ENCODE measurements at regions not wholly inside any gene's neighbourhood (a gene's known extent, or its start where the extent isn't known, plus 50 kb on each side); places are given as distances from the start of the nearest gene placed in this dataset.

GRCh38 chr4:79473439-79473724 lies 65.4 kb upstream of the GK2 start:
- Mint-ChIP-seq H3K27me3 (ENCODE audit: low read depth) (no peaks in the 10 kb centered on the region), H3K9me3 (peaks cover 11% of the 10 kb centered on the region), H3K27ac (no peak overlapping the region), H3K4me3 (no peak overlapping the region), H3K4me1 (no peaks in the 10 kb centered on the region), H3K36me3 (no peaks in the 10 kb centered on the region)
- ATAC-seq (no peak), DNase-seq (ENCODE audit: low spot score) (no peak)
- ChIA-PET POLR2A (no interaction called here), CTCF (no interaction called here)
- TF ChIP-seq FOXP1 (CRISPR knock-in tag; IDR thresholded peaks at IDR 0.05; ENCODE audit: borderline replicate concordance) = no peak

- no peak overlapping the region for H3K4me3 Mint-ChIP-seq
- H3K9me3 Mint-ChIP-seq = peaks cover 7% of the 10 kb centered on the region; the same call in 1 of the 2 replicates
- no peaks in the 10 kb centered on the region for H3K4me1 Mint-ChIP-seq
- no peaks in the 10 kb centered on the region for H3K27me3 Mint-ChIP-seq (ENCODE audit: low read depth)
- TF ChIP-seq ZBTB21 (CRISPR knock-in tag; IDR thresholded peaks at IDR 0.05; ENCODE audit: borderline replicate concordance) (no peak), RELA (CRISPR knock-in tag; IDR thresholded peaks at IDR 0.05; ENCODE audit: borderline replicate concordance) (no peak), ZNF423 (CRISPR knock-in tag; IDR thresholded peaks at IDR 0.05) (no peak), ZNF671 (CRISPR knock-in tag; IDR thresholded peaks at IDR 0.05) (no peak), TP53 (CRISPR knock-in tag; IDR thresholded peaks at IDR 0.05) (no peak), USF1 (CRISPR knock-in tag; IDR thresholded peaks at IDR 0.05) (no peak), ZNF532 (CRISPR knock-in tag; IDR thresholded peaks at IDR 0.05; ENCODE audit: borderline replicate concordance) (no peak)
- ChIA-PET POLR2A (no interaction called here), CTCF (no interaction called here)
- ATAC-seq (no peak), DNase-seq (ENCODE audit: low spot score) (no peak)
- no peak overlapping the region for H3K27ac Mint-ChIP-seq
- H3K36me3 Mint-ChIP-seq = no peaks in the 10 kb centered on the region
Measured at GRCh38 chr4:79472693-79473438, 64.8 kb upstream of the GK2 start.

- CTCF ChIA-PET = no interaction called here
- POLR2A ChIA-PET = no interaction called here
- ATAC-seq (no peak), DNase-seq (ENCODE audit: low spot score) (no peak)
- Mint-ChIP-seq H3K27me3 (ENCODE audit: low read depth) (no peaks in the 10 kb centered on the region), H3K4me3 (no peak overlapping the region), H3K4me1 (peaks cover 4% of the 10 kb centered on the region; the same call in 1 of the 2 replicates), H3K36me3 (no peaks in the 10 kb centered on the region), H3K9me3 (peaks cover under 1% of the 10 kb centered on the region; the same call in 1 of the 2 replicates), H3K27ac (no peak overlapping the region)
- no peak for TF ChIP-seq E2F4 (CRISPR knock-in tag; IDR thresholded peaks at IDR 0.05; ENCODE audit: borderline replicate concordance, low read depth)
Measured at GRCh38 chr4:79472036-79472435, 64.0 kb upstream of the GK2 start.

GRCh38 chr4:79471309-79471708 lies 63.3 kb upstream of the GK2 start:
- Mint-ChIP-seq H3K4me3 (no peak overlapping the region), H3K9me3 (no peaks in the 10 kb centered on the region), H3K27me3 (ENCODE audit: low read depth) (no peaks in the 10 kb centered on the region), H3K36me3 (no peaks in the 10 kb centered on the region), H3K27ac (no peak overlapping the region), H3K4me1 (peaks cover 4% of the 10 kb centered on the region; the same call in 1 of the 2 replicates)
- no peak for DNase-seq (ENCODE audit: low spot score)
- no peak for ATAC-seq
- CTCF ChIA-PET = no interaction called here
- POLR2A ChIA-PET = no interaction called here
- TF ChIP-seq SMAD3 (CRISPR knock-in tag; IDR thresholded peaks at IDR 0.05; ENCODE audit: borderline replicate concordance) (no peak), ZNF416 (CRISPR knock-in tag; IDR thresholded peaks at IDR 0.05) (no peak), ZNF396 (CRISPR knock-in tag; IDR thresholded peaks at IDR 0.05; ENCODE audit: borderline replicate concordance) (no peak), NR2C2 (CRISPR knock-in tag; IDR thresholded peaks at IDR 0.05) (no peak), SOX15 (CRISPR knock-in tag; IDR thresholded peaks at IDR 0.05) (no peak), ETV6 (CRISPR knock-in tag; IDR thresholded peaks at IDR 0.05) (no peak), FOXK1 (CRISPR knock-in tag; IDR thresholded peaks at IDR 0.05) (no peak), PRRX2 (CRISPR knock-in tag; IDR thresholded peaks at IDR 0.05) (no peak), NFYB (CRISPR knock-in tag; conservative IDR thresholded peaks at IDR 0.05; ENCODE audit: low read depth) (no peak), MAX (CRISPR knock-in tag; IDR thresholded peaks at IDR 0.05) (no peak), MXD4 (CRISPR knock-in tag; IDR thresholded peaks at IDR 0.05; ENCODE audit: borderline replicate concordance) (no peak), ZNF281 (CRISPR knock-in tag; IDR thresholded peaks at IDR 0.05) (no peak)
